SK-N-MC (cell line): ENCODE measurements at regions not wholly inside any gene's neighbourhood (a gene's known extent, or its start where the extent isn't known, plus 50 kb on each side); places are given as distances from the start of the nearest gene placed in this dataset.

Source experiments
- DNase-seq: peaks from one replicate; pipeline ENCODE4 v3.0.0-alpha.2; 2011; ENCODE audit warnings: low read depth, low spot score
- H3K27ac ChIP-seq: fragments of 200-600 bp; sonication (generic); 2 replicates; pipeline ENCODE4 v1.5.1; 2016; ENCODE audit warnings: mixed run types
- H3K36me3 ChIP-seq: fragments of 200-600 bp; sonication (generic); 2 replicates; pipeline ENCODE4 v1.6.1; 2017; ENCODE audit warnings: antibody characterized with exemption, low read length, mixed read lengths; ENCODE audit not compliant: insufficient read depth
- H3K4me3 ChIP-seq: fragments of 200-600 bp; sonication (generic); 2 replicates; pipeline ENCODE4 v1.5.1; 2016
- H3K9ac ChIP-seq: fragments of 200-600 bp; sonication (generic); 2 replicates; pipeline ENCODE4 v1.8.0; 2017; ENCODE audit warnings: mixed run types, mixed read lengths; ENCODE audit not compliant: insufficient read length
- H3K9me3 ChIP-seq: fragments of 200-600 bp; sonication (generic); 2 replicates; pipeline ENCODE4 v1.6.1; 2017; ENCODE audit warnings: low read depth, mild to moderate bottlenecking, antibody characterized with exemption, low read length, moderate library complexity, mixed read lengths
- EZH2 ChIP-seq: fragments of 200-600 bp; sonication (generic); IDR thresholded peaks from one replicate; pipeline ENCODE4 v1.6.1; 2017; ENCODE audit warnings: antibody characterized with exemption
- FOXP2 ChIP-seq: optimal IDR thresholded peaks from 2 replicates; pipeline ENCODE3; 2011; ENCODE audit warnings: mild to moderate bottlenecking, moderate library complexity; ENCODE audit not compliant: insufficient read depth; ENCODE audit errors: extremely low read length, control extremely low read depth
- POLR2AphosphoS5 ChIP-seq: IDR thresholded peaks from 2 replicates; pipeline ENCODE4 v1.6.1; 2012; ENCODE audit warnings: mild to moderate bottlenecking, low read depth, low read length, borderline replicate concordance

DNA sequence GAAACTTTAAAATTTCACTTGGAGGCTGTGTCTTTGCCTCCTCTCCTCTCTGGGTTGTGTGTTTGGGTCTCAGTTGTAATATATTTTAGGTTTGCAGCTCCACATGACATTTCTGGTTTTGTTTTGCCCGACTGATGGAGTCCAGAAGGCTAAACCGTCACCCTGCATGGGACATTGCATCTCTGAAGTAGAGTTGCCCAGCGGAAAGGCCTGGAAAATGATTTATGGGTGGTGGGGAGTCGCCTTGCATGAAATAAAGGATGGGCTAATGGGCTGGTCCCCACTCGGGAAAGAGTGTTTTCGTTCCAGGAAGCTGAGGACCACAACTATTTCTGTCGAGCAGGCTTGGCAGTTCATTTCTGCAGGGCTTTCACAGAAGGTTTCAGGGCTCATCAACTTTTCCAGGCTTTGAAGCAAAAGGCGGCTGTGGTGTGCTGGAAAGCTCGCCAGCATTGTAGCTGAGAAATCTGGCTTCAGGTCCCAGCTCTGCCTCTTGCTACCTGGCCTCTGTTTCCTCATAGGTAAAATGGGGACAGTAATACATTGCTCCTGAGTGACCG, 74.8 kb upstream of the GSC start:
- Histone ChIP-seq H3K4me3 (no peak overlapping the region), H3K36me3 (no peaks in the 10 kb centered on the region), H3K9me3 (no peaks in the 10 kb centered on the region), H3K9ac (no peak overlapping the region), H3K27ac (no peak overlapping the region)
- DNase-seq = no peak
- TF ChIP-seq EZH2 (no peak), FOXP2 (no peak), POLR2AphosphoS5 (no peak)

GRCh38 chr14:94840467-94840866, 70.6 kb upstream of the GSC start:
- DNase-seq = no peak
- TF ChIP-seq POLR2AphosphoS5 = no peak
- no peak for TF ChIP-seq EZH2
- TF ChIP-seq FOXP2 = no peak
- Histone ChIP-seq H3K9ac (no peak overlapping the region), H3K9me3 (no peaks in the 10 kb centered on the region), H3K36me3 (no peaks in the 10 kb centered on the region), H3K27ac (no peak overlapping the region), H3K4me3 (no peak overlapping the region)

DNA sequence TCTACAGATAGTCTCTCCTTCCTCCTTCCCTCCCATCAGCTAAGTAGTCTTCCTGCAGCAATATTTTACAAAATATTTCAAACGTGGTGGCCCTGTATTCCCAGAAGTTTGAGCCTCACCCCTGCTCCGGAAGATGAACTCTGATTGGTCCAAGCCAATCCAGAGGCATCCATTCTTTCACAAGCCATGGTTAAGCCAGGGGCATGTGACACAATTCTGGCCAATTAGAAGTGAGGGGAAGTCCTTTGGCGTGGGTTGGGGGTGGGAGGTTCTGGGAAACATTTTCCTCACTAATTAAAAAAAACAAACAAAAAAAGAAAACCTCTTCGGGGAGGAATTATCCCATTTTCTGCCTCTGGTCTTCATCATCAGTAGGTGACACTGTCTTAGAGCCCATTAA, 69.4 kb upstream of the GSC start:
- H3K9me3 ChIP-seq = no peaks in the 10 kb centered on the region
- H3K36me3 ChIP-seq = no peaks in the 10 kb centered on the region
- no peak overlapping the region for H3K9ac ChIP-seq
- TF ChIP-seq EZH2 (no peak), FOXP2 (no peak), POLR2AphosphoS5 (no peak)
- DNase-seq = no peak
- H3K27ac ChIP-seq = no peak overlapping the region
- no peak overlapping the region for H3K4me3 ChIP-seq

DNA sequence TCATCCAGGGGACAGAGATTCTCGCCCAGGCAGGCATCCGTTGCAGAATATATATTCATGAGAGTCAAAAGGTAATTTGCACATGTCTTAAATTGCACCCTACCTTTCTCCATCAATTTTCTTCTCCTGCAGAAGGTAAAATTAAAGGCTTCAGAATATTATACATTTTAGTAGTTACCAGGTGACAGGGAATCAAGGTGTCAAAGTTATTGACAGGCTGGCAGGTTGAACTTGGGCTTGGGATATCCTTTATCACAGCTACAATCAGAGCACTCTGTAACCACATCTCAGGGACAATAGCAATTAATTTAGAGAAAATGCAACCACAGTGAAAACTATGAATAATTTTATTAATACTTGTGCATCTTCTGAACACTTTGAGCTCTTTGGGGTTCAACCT, 66.9 kb upstream of the GSC start:
- no peak for DNase-seq
- Histone ChIP-seq H3K4me3 (no peak overlapping the region), H3K9me3 (no peaks in the 10 kb centered on the region), H3K9ac (no peak overlapping the region), H3K27ac (no peak overlapping the region), H3K36me3 (no peaks in the 10 kb centered on the region)
- TF ChIP-seq EZH2 (no peak), FOXP2 (no peak), POLR2AphosphoS5 (no peak)

- no peak for DNase-seq
Observed at GRCh38 chr14:94833633-94834032, 63.7 kb upstream of the GSC start.

DNA sequence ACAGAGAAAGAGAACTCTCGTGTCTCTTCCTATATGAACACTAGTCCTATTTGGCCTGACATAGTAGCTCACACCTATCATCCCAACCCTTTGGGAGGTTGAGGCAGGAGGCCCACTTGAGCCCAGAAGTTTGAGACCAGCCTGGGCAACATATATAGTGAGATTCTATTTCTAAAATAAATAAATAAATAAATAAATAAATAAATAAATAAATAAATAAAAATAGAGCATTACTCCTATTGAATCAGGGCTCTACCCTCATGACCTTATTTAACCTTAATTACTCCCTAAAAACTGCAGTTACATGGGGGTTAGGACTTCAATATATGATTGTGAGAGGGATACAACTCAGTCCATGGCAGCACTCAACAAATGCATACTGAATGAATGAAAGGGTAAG, 61.2 kb upstream of the GSC start:
- TF ChIP-seq EZH2 (no peak), POLR2AphosphoS5 (no peak), FOXP2 (no peak)
- DNase-seq = no peak
- no peak overlapping the region for H3K4me3 ChIP-seq
- H3K36me3 ChIP-seq = no peaks in the 10 kb centered on the region
- H3K27ac ChIP-seq = no peak overlapping the region
- H3K9me3 ChIP-seq = no peaks in the 10 kb centered on the region
- H3K9ac ChIP-seq = no peak overlapping the region

More at GRCh38 chr14:94833633-94834032, 63.7 kb upstream of the GSC start:
- Histone ChIP-seq H3K36me3 (no peaks in the 10 kb centered on the region), H3K4me3 (no peak overlapping the region), H3K9me3 (no peaks in the 10 kb centered on the region), H3K9ac (no peak overlapping the region), H3K27ac (no peak overlapping the region)
- TF ChIP-seq POLR2AphosphoS5 = no peak
- no peak for TF ChIP-seq FOXP2
- no peak for TF ChIP-seq EZH2

DNA sequence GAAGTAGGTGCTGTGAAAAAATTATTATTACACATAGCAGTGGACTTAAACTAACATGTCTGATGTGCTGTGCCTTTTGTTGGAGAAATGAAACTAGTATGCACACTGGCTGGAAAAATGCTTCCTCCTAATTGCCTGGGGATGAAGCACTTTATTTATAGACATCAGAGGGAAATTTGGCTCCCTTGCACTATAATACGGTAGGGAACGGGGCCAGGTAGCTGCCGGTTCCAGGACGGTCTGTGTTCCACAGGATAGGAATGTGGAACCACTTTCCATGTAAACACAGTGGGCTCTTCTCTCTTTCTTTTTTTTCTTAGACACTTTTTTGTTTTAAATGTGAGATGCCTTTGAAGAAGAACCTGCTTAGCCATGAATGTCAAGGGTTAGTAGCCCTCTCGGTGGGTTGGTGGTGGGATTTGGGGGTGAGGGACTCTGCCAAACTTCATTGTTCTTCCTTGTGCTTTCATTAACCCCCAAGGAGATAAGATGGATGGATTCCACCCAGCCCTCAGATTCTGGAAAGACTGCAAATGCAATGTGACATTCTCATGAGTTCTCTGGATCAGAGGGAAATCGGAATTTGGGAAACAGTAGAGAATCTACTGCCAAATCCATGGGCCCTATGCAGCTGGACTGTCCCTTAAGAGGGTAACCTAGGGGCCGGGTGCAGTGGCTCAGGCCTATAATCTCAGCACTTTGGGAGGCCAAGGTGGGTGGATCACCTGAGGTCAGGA, 58.0 kb upstream of the GSC start:
- no peak overlapping the region for H3K27ac ChIP-seq
- no peak overlapping the region for H3K9ac ChIP-seq
- no peaks in the 10 kb centered on the region for H3K36me3 ChIP-seq
- TF ChIP-seq POLR2AphosphoS5 = no peak
- DNase-seq = no peak
- H3K4me3 ChIP-seq = no peak overlapping the region
- no peaks in the 10 kb centered on the region for H3K9me3 ChIP-seq

DNA sequence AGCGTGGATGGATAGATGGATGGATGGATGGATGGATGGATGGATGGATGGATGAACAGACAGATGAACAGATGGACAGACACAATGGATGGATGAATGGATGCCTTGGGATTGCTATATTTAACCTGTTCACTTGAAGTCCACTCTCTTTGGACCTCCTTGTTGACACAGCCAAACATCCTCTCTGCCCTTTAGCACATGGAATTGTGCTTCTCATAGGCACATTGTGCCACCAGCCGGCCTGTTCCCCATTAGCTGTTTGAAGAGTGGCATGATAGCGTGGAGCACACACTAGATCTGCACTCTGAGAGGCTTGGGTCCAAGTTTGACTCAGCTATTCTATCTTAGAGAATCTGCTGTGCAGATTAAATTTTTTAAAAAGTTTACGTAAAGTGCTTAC, 56.9 kb upstream of the GSC start:
- H3K4me3 ChIP-seq = no peak overlapping the region
- no peak for TF ChIP-seq POLR2AphosphoS5
- TF ChIP-seq FOXP2 = no peak
- no peak for TF ChIP-seq EZH2
- DNase-seq = no peak
- H3K36me3 ChIP-seq = no peaks in the 10 kb centered on the region
- H3K9me3 ChIP-seq = no peaks in the 10 kb centered on the region
- no peak overlapping the region for H3K27ac ChIP-seq
- H3K9ac ChIP-seq = no peak overlapping the region
